HEK293 (cell line): ENCODE measurements at regions not wholly inside any gene's neighbourhood (a gene's known extent, or its start where the extent isn't known, plus 50 kb on each side); places are given as distances from the start of the nearest gene placed in this dataset.

ENCODE experiments used
- CTCF ChIA-PET: fragments of 350-600 bp; formaldehyde crosslinking; extraction: SDS; loops from one replicate; lab custom pipeline; 2021; ENCODE audit warnings: antibody characterized with exemption; lab: Yijun Ruan, JAX
- POLR2A ChIA-PET: fragments of 300-600 bp; formaldehyde crosslinking; extraction: SDS; loops from one replicate; lab custom pipeline; 2020; ENCODE audit warnings: antibody characterized with exemption, inconsistent platforms; lab: Yijun Ruan, JAX
- H3K27ac ChIP-seq: fragments of 200-500 bp; sonication (Bioruptor generic); 2 replicates; pipeline ENCODE4 v1.5.1; 2014; ENCODE audit warnings: low read depth, low read length, control low read depth, inconsistent platforms; ENCODE audit errors: extremely low read depth
- H3K36me3 ChIP-seq, 2 experiments: fragments of 200-500 bp in 1 of 2; sonication (Bioruptor generic) in 1 of 2; 1 replicate in 1 of 2; 2 replicates in 1 of 2; pipeline ENCODE4 v1.5.1; 2014 to 2017; ENCODE audit warnings: inconsistent platforms in 2 of 2, low read length in 2 of 2; ENCODE audit not compliant: control insufficient read depth in 2 of 2, insufficient read depth in 1 of 2
- H3K4me1 ChIP-seq: fragments of 200-500 bp; sonication (Bioruptor generic); 2 replicates; pipeline ENCODE4 v1.5.1; 2014; ENCODE audit warnings: mild to moderate bottlenecking, low read length, inconsistent platforms; ENCODE audit not compliant: control insufficient read depth, insufficient read depth
- H3K4me3 ChIP-seq: 2 replicates; pipeline ENCODE4 v1.5.1; 2011; ENCODE audit warnings: low read depth, mild to moderate bottlenecking, control low read depth, low read length, moderate library complexity
- H3K9me3 ChIP-seq: fragments of 200-500 bp; sonication (Bioruptor generic); 2 replicates; pipeline ENCODE4 v1.5.1; 2014; ENCODE audit warnings: low read depth, low read length, inconsistent platforms; ENCODE audit not compliant: control insufficient read depth, insufficient read depth
- EGR2 ChIP-seq: fragments of 450-650 bp; formaldehyde crosslinking; IDR thresholded peaks from 2 replicates; pipeline ENCODE4 v1.5.1; 2016; ENCODE audit warnings: low read depth, missing biosample characterization, missing genetic modification characterization
- GLI4 ChIP-seq: fragments of 450-650 bp; formaldehyde crosslinking; IDR thresholded peaks from 2 replicates; pipeline ENCODE4 v1.5.1; 2016; ENCODE audit warnings: missing biosample characterization, missing genetic modification characterization
- HOXC10 ChIP-seq: sonication (generic); formaldehyde crosslinking; IDR thresholded peaks from 2 replicates; pipeline ENCODE4 v1.8.1; 2023; ENCODE audit warnings: mild to moderate bottlenecking, missing genetic modification reagents
- INSM2 ChIP-seq: fragments of 450-650 bp; formaldehyde crosslinking; IDR thresholded peaks from 2 replicates; pipeline ENCODE4 v1.5.1; 2016; ENCODE audit warnings: missing biosample characterization, missing genetic modification characterization
- KLF9 ChIP-seq: fragments of 450-650 bp; formaldehyde crosslinking; IDR thresholded peaks from 2 replicates; pipeline ENCODE4 v1.5.1; 2016; ENCODE audit warnings: missing biosample characterization, missing genetic modification characterization, low read depth
- MYNN ChIP-seq: fragments of 450-650 bp; formaldehyde crosslinking; IDR thresholded peaks from 2 replicates; pipeline ENCODE4 v1.5.1; 2016; ENCODE audit warnings: missing biosample characterization, missing genetic modification characterization, borderline replicate concordance
- OVOL3 ChIP-seq: fragments of 450-650 bp; formaldehyde crosslinking; IDR thresholded peaks from 2 replicates; pipeline ENCODE4 v1.5.1; 2016; ENCODE audit warnings: missing biosample characterization, missing genetic modification characterization
- PRDM1 ChIP-seq: fragments of 450-650 bp; formaldehyde crosslinking; IDR thresholded peaks from 2 replicates; pipeline ENCODE4; 2016; ENCODE audit warnings: missing biosample characterization, missing genetic modification characterization
- ZBTB8A ChIP-seq: fragments of 450-650 bp; formaldehyde crosslinking; IDR thresholded peaks from 2 replicates; pipeline ENCODE4 v1.5.1; 2016; ENCODE audit warnings: missing biosample characterization, missing genetic modification characterization
- ZFP41 ChIP-seq: fragments of 450-650 bp; formaldehyde crosslinking; IDR thresholded peaks from 2 replicates; pipeline ENCODE4 v1.5.1; 2016; ENCODE audit warnings: missing biosample characterization, missing genetic modification characterization, borderline replicate concordance
- ZNF10 ChIP-seq: fragments of 450-650 bp; formaldehyde crosslinking; IDR thresholded peaks from 2 replicates; pipeline ENCODE4 v1.5.1; 2017; ENCODE audit warnings: missing biosample characterization, missing genetic modification characterization
- ZNF133 ChIP-seq: fragments of 450-650 bp; formaldehyde crosslinking; IDR thresholded peaks from 2 replicates; pipeline ENCODE4 v1.5.1; 2016; ENCODE audit warnings: missing biosample characterization, missing genetic modification characterization
- ZNF16 ChIP-seq: fragments of 450-650 bp; formaldehyde crosslinking; IDR thresholded peaks from 2 replicates; pipeline ENCODE4 v1.5.1; 2016; ENCODE audit warnings: low read depth, missing biosample characterization, missing genetic modification characterization
- ZNF184 ChIP-seq: fragments of 450-650 bp; IDR thresholded peaks from 2 replicates; pipeline ENCODE4 v1.5.1; 2018; ENCODE audit warnings: missing biosample characterization, mild to moderate bottlenecking, missing genetic modification characterization
- ZNF274 ChIP-seq, 2 experiments: fragments of 200-500 bp in 1 of 2; fragments of 450-650 bp in 1 of 2; sonication (Bioruptor generic) in 1 of 2; formaldehyde crosslinking in 1 of 2; IDR thresholded peaks; 2 replicates each; pipeline versions ENCODE4 v1.5.1 to v1.6.1; 2014 to 2016; ENCODE audit warnings: borderline replicate concordance in 1 of 2, inconsistent platforms in 1 of 2, low read length in 1 of 2, missing biosample characterization in 1 of 2, missing genetic modification characterization in 1 of 2
- ZNF366 ChIP-seq: fragments of 450-650 bp; formaldehyde crosslinking; conservative IDR thresholded peaks from 2 replicates; pipeline ENCODE4 v1.5.1; 2016; ENCODE audit warnings: missing biosample characterization, missing genetic modification characterization
- ZNF416 ChIP-seq: fragments of 450-650 bp; formaldehyde crosslinking; IDR thresholded peaks from 2 replicates; pipeline ENCODE4 v1.5.1; 2016; ENCODE audit warnings: missing biosample characterization, missing genetic modification characterization
- ZNF449 ChIP-seq: fragments of 450-650 bp; formaldehyde crosslinking; IDR thresholded peaks from 2 replicates; pipeline ENCODE4 v1.5.1; 2017; ENCODE audit warnings: missing biosample characterization, mild to moderate bottlenecking, missing genetic modification characterization, moderate library complexity
- ZNF473 ChIP-seq: fragments of 450-650 bp; formaldehyde crosslinking; IDR thresholded peaks from 2 replicates; pipeline ENCODE4 v1.5.1; 2017; ENCODE audit warnings: missing biosample characterization, missing genetic modification characterization
- ZNF510 ChIP-seq: fragments of 450-650 bp; formaldehyde crosslinking; IDR thresholded peaks from 2 replicates; pipeline ENCODE4 v1.5.1; 2018; ENCODE audit warnings: mild to moderate bottlenecking, missing genetic modification characterization, missing biosample characterization; ENCODE audit not compliant: insufficient replicate concordance
- ZNF513 ChIP-seq: fragments of 450-650 bp; IDR thresholded peaks from 2 replicates; pipeline ENCODE4 v1.5.1; 2018; ENCODE audit warnings: missing biosample characterization, missing genetic modification characterization
- ZNF544 ChIP-seq: fragments of 450-650 bp; formaldehyde crosslinking; IDR thresholded peaks from 2 replicates; pipeline ENCODE4 v1.5.0; 2017; ENCODE audit warnings: missing biosample characterization, missing genetic modification characterization
- ZNF548 ChIP-seq: fragments of 450-650 bp; formaldehyde crosslinking; IDR thresholded peaks from 2 replicates; pipeline ENCODE4 v1.5.1; 2016; ENCODE audit warnings: missing biosample characterization, missing genetic modification characterization
- ZNF558 ChIP-seq: fragments of 450-650 bp; formaldehyde crosslinking; IDR thresholded peaks from 2 replicates; pipeline ENCODE4 v1.5.1; 2016; ENCODE audit warnings: missing biosample characterization, missing genetic modification characterization
- ZNF571 ChIP-seq: fragments of 450-650 bp; formaldehyde crosslinking; IDR thresholded peaks from 2 replicates; pipeline ENCODE4 v1.5.0; 2017; ENCODE audit warnings: missing biosample characterization, missing genetic modification characterization
- ZNF623 ChIP-seq: fragments of 450-650 bp; formaldehyde crosslinking; IDR thresholded peaks from 2 replicates; pipeline ENCODE4 v1.5.1; 2016; ENCODE audit warnings: missing biosample characterization, missing genetic modification characterization
- ZNF660 ChIP-seq: fragments of 450-650 bp; IDR thresholded peaks from 2 replicates; pipeline ENCODE4 v1.5.1; 2018; ENCODE audit warnings: missing biosample characterization, mild to moderate bottlenecking, missing genetic modification characterization
- ZNF664 ChIP-seq: fragments of 450-650 bp; formaldehyde crosslinking; IDR thresholded peaks from 2 replicates; pipeline ENCODE4 v1.5.1; 2016; ENCODE audit warnings: missing biosample characterization, missing genetic modification characterization
- ZNF692 ChIP-seq: fragments of 450-650 bp; formaldehyde crosslinking; IDR thresholded peaks from 2 replicates; pipeline ENCODE4 v1.5.1; 2016; ENCODE audit warnings: missing biosample characterization, missing genetic modification characterization
- ZNF837 ChIP-seq: fragments of 450-650 bp; formaldehyde crosslinking; IDR thresholded peaks from 2 replicates; pipeline ENCODE4 v1.5.1; 2016; ENCODE audit warnings: missing biosample characterization, missing genetic modification characterization

GRCh38 chr12:105741786-105742566 is 396.8 kb downstream of the NUAK1 start (continued):
- TF ChIP-seq ZNF571: no peak

- POLR2A ChIA-PET: no interaction called here
- no peak for TF ChIP-seq EGR2 (tag by site-specific recombination)
- TF ChIP-seq ZBTB8A (tag by site-specific recombination): no peak
- TF ChIP-seq ZNF184 (tag by site-specific recombination): no peak
- no peak for TF ChIP-seq KLF9 (tag by site-specific recombination)
- TF ChIP-seq PRDM1 (tag by site-specific recombination): no peak
- TF ChIP-seq ZNF449 (tag by site-specific recombination): no peak
- TF ChIP-seq INSM2 (tag by site-specific recombination): no peak
- TF ChIP-seq ZNF366 (tag by site-specific recombination): no peak
- TF ChIP-seq ZNF16 (tag by site-specific recombination): no peak
- TF ChIP-seq ZNF837 (tag by site-specific recombination): no peak
- no peak for TF ChIP-seq ZFP41
- no peak for TF ChIP-seq ZNF544 (tag by site-specific recombination)
- TF ChIP-seq ZNF664: no peak
- no peak for TF ChIP-seq ZNF133
- TF ChIP-seq ZNF623 (tag by site-specific recombination): no peak
- no peak for TF ChIP-seq OVOL3
- no peak for TF ChIP-seq ZNF660 (tag by site-specific recombination)
- no peak for TF ChIP-seq ZNF473
- no peak for TF ChIP-seq HOXC10 (CRISPR knock-in tag)
- TF ChIP-seq MYNN (tag by site-specific recombination): no peak
- H3K4me1 ChIP-seq: no peaks in the 10 kb centered on the region
- H3K9me3 ChIP-seq: no peaks in the 10 kb centered on the region
- no peaks in the 10 kb centered on the region for H3K36me3 ChIP-seq
- no peak overlapping the region for H3K4me3 ChIP-seq
- H3K27ac ChIP-seq: no peak overlapping the region
- CTCF ChIA-PET: no interaction called here
Measured at GRCh38 chr12:105742567-105742874, 396.2 kb downstream of the NUAK1 start.

- POLR2A ChIA-PET: no interaction called here
- Histone ChIP-seq H3K36me3 (no peaks in the 10 kb centered on the region), H3K4me1 (no peaks in the 10 kb centered on the region), H3K9me3 (no peaks in the 10 kb centered on the region), H3K4me3 (no peak overlapping the region), H3K27ac (no peak overlapping the region)
- CTCF ChIA-PET: no interaction called here
- no peak for TF ChIP-seq ZNF548
- no peak for TF ChIP-seq GLI4 (tag by site-specific recombination)
- no peak for TF ChIP-seq ZNF513 (tag by site-specific recombination)
- TF ChIP-seq ZNF558: no peak
- TF ChIP-seq ZNF692 (tag by site-specific recombination): no peak
- no peak for TF ChIP-seq ZNF416 (tag by site-specific recombination)
- no peak for TF ChIP-seq ZNF10
- TF ChIP-seq ZNF510 (tag by site-specific recombination): no peak
- TF ChIP-seq ZNF274 (IDR thresholded peaks at IDR 0.05; ENCODE audit: low read length): no peak
- no peak for TF ChIP-seq ZNF274 (tag by site-specific recombination; IDR thresholded peaks at IDR 0.05; ENCODE audit: borderline replicate concordance)
Measured at GRCh38 chr12:105744371-105745058, 394.2 kb downstream of the NUAK1 start.
